MM.1S (cell line): ENCODE measurements at regions not wholly inside any gene's neighbourhood (a gene's known extent, or its start where the extent isn't known, plus 50 kb on each side); places are given as distances from the start of the nearest gene placed in this dataset.

ENCODE experiments used
- DNase-seq: peaks from one replicate; pipeline ENCODE4 v3.0.0-alpha.2; 2015
- H2AFZ ChIP-seq: fragments of 300-600 bp; sonication (generic); 2 replicates; pipeline ENCODE4 v1.6.0; 2016; ENCODE audit warnings: antibody characterized with exemption, low read length
- H3F3A ChIP-seq: fragments of 300-600 bp; sonication (generic); 2 replicates; pipeline ENCODE4 v1.6.1; 2016; ENCODE audit warnings: mild to moderate bottlenecking, antibody characterized with exemption, low read length, moderate library complexity, mixed read lengths; ENCODE audit not compliant: insufficient read depth
- H3K27ac ChIP-seq: fragments of 300-600 bp; sonication (generic); 2 replicates; pipeline ENCODE4 v1.5.1; 2016; ENCODE audit warnings: mild to moderate bottlenecking, low read length
- H3K27me3 ChIP-seq: fragments of 300-600 bp; sonication (generic); replicated peaks from 2 replicates; pipeline ENCODE4 v1.6.0; 2016; ENCODE audit warnings: low read length; ENCODE audit not compliant: insufficient read depth
- H3K36me3 ChIP-seq: fragments of 300-600 bp; sonication (generic); replicated peaks from 2 replicates; pipeline ENCODE4 v1.6.1; 2016; ENCODE audit warnings: mild to moderate bottlenecking, low read length, mixed read lengths; ENCODE audit not compliant: insufficient read depth
- H3K4me1 ChIP-seq: fragments of 300-600 bp; sonication (generic); 2 replicates; pipeline ENCODE4 v1.6.1; 2016; ENCODE audit warnings: low read length, mixed read lengths
- H3K4me2 ChIP-seq: fragments of 300-600 bp; sonication (generic); 2 replicates; pipeline ENCODE4 v1.6.0; 2016; ENCODE audit warnings: low read depth, low read length
- H3K4me3 ChIP-seq: fragments of 300-600 bp; sonication (generic); 2 replicates; pipeline ENCODE4 v1.5.1; 2016; ENCODE audit warnings: low read length, mixed read lengths
- H3K79me2 ChIP-seq: fragments of 300-600 bp; sonication (generic); 2 replicates; pipeline ENCODE4 v1.6.1; 2016; ENCODE audit warnings: mixed run types, low read length, mixed read lengths
- H3K9ac ChIP-seq: fragments of 300-600 bp; sonication (generic); 2 replicates; pipeline ENCODE4 v1.6.1; 2016; ENCODE audit warnings: low read length, mixed read lengths
- H3K9me2 ChIP-seq: fragments of 300-600 bp; sonication (generic); replicated peaks from 2 replicates; pipeline ENCODE4 v1.6.1; 2016; ENCODE audit warnings: mild to moderate bottlenecking, low read length, mixed read lengths; ENCODE audit not compliant: insufficient read depth
- H3K9me3 ChIP-seq: fragments of 300-600 bp; sonication (generic); replicated peaks from 2 replicates; pipeline ENCODE4 v1.6.1; 2016; ENCODE audit warnings: mild to moderate bottlenecking, low read length, mixed read lengths; ENCODE audit not compliant: insufficient read depth
- H4K20me1 ChIP-seq: fragments of 300-600 bp; sonication (generic); 2 replicates; pipeline ENCODE4 v1.6.1; 2016; ENCODE audit warnings: mild to moderate bottlenecking, low read length, moderate library complexity, mixed read lengths; ENCODE audit not compliant: insufficient read depth
- EZH2 ChIP-seq: fragments of 300-600 bp; sonication (generic); optimal IDR thresholded peaks from 2 replicates; pipeline ENCODE3; 2017; ENCODE audit warnings: low read depth, mild to moderate bottlenecking, antibody characterized with exemption, low read length, mixed read lengths
- EZH2phosphoT487 ChIP-seq: fragments of 300-600 bp; sonication (generic); IDR thresholded peaks from 2 replicates; pipeline ENCODE4 v1.6.1; 2018; ENCODE audit warnings: antibody characterized with exemption, low read length
- TF ChIP-seq, protein P1 (sequence below): fragments of 300-600 bp; sonication (generic); IDR thresholded peaks from 2 replicates; pipeline ENCODE4 v1.5.1; 2016; ENCODE audit warnings: antibody characterized with exemption, low read length, mixed read lengths

DNA sequence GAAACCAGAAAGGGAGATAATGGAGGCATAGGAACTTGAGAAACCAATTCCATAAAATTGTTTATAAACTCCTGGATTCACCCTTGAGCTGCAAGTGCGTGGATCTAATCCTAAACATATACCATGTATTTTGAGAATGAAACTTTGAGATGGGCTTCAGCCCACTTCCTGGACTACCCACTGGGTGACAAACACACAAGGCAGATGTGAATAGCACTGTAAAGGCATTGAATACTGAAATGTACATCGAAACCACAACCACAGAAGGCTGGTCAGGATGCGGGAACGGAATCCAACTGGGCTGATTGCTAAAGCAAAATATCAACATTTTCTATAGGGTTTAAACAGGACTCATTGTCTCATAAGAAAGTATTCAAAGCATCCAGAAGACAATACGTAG is 228.5 kb upstream of the ZEB2 start:
- no peaks in the 10 kb centered on the region for H3K9me2 ChIP-seq

DNA sequence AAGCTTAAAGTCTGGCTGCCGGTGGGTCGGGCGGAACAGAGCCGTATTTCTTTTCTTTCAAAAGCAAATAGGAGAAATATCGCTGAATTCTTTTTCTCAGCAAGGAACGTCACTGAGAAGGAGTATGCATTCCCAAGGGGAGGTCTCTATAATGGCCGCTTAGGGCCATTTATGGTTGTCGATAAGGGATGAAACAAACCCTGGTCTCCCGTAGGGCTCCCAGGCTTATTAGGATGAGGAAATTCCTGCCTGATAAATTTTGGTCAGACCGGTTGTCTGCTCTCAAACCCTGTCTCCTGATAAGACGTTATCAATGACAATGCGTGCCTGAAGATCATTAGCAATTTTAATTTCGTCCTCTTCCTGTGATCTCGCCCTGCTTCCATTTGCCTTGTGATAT is 227.7 kb upstream of the ZEB2 start:
- Histone ChIP-seq H3K9me2 (no peaks in the 10 kb centered on the region), H4K20me1 (no peaks in the 10 kb centered on the region), H2AFZ (no peak overlapping the region), H3K27me3 (no peaks in the 10 kb centered on the region), H3K36me3 (no peaks in the 10 kb centered on the region), H3K79me2 (no peaks in the 10 kb centered on the region), H3F3A (no peaks in the 10 kb centered on the region), H3K4me1 (no peaks in the 10 kb centered on the region), H3K9ac (no peak overlapping the region), H3K9me3 (no peaks in the 10 kb centered on the region), H3K4me2 (no peak overlapping the region), H3K4me3 (no peak overlapping the region), H3K27ac (no peak overlapping the region)
- no peak for DNase-seq
- TF ChIP-seq, protein P1, sequence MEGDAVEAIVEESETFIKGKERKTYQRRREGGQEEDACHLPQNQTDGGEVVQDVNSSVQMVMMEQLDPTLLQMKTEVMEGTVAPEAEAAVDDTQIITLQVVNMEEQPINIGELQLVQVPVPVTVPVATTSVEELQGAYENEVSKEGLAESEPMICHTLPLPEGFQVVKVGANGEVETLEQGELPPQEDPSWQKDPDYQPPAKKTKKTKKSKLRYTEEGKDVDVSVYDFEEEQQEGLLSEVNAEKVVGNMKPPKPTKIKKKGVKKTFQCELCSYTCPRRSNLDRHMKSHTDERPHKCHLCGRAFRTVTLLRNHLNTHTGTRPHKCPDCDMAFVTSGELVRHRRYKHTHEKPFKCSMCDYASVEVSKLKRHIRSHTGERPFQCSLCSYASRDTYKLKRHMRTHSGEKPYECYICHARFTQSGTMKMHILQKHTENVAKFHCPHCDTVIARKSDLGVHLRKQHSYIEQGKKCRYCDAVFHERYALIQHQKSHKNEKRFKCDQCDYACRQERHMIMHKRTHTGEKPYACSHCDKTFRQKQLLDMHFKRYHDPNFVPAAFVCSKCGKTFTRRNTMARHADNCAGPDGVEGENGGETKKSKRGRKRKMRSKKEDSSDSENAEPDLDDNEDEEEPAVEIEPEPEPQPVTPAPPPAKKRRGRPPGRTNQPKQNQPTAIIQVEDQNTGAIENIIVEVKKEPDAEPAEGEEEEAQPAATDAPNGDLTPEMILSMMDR: no peak
- TF ChIP-seq EZH2phosphoT487 (no peak), EZH2 (no peak)

More for the DNA sequence above, 228.5 kb upstream of the ZEB2 start:
- H3K27me3 ChIP-seq: no peaks in the 10 kb centered on the region
- H3K9ac ChIP-seq: no peak overlapping the region
- H4K20me1 ChIP-seq: no peaks in the 10 kb centered on the region
- no peaks in the 10 kb centered on the region for H3K36me3 ChIP-seq
- no peaks in the 10 kb centered on the region for H3K9me3 ChIP-seq
- no peaks in the 10 kb centered on the region for H3F3A ChIP-seq
- no peak overlapping the region for H3K27ac ChIP-seq
- no peak overlapping the region for H2AFZ ChIP-seq
- no peak overlapping the region for H3K4me2 ChIP-seq
- H3K4me1 ChIP-seq: no peaks in the 10 kb centered on the region
- no peak overlapping the region for H3K4me3 ChIP-seq
- TF ChIP-seq EZH2 (no peak), EZH2phosphoT487 (no peak)
- TF ChIP-seq, protein P1: no peak
- DNase-seq: no peak
- H3K79me2 ChIP-seq: no peaks in the 10 kb centered on the region

DNA sequence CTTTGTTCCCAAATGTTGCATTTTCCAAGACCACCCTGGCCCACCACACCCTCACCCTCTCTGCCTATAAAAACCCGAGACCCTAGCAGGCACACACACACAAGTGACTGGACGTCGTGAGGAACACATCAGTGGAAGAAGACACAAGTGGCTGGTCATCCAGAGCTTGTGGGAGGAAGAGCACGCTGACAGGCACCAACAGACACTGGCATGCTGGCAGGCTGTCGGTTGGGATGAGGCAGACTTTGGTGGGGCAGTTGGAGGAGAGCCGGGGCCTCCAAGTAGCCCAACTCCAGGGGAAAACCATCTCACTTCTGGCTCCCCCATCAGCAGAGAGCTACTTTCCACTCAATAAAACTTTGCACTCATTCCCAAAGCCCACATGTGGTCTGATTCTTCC is 225.5 kb upstream of the ZEB2 start:
- DNase-seq: no peak
- Histone ChIP-seq H3K27me3 (no peaks in the 10 kb centered on the region), H3K79me2 (no peaks in the 10 kb centered on the region), H2AFZ (no peak overlapping the region), H3K36me3 (no peaks in the 10 kb centered on the region), H3K27ac (no peak overlapping the region), H3F3A (no peaks in the 10 kb centered on the region), H3K9me3 (no peaks in the 10 kb centered on the region), H3K9me2 (no peaks in the 10 kb centered on the region), H3K4me2 (no peak overlapping the region), H3K9ac (no peak overlapping the region), H4K20me1 (no peaks in the 10 kb centered on the region), H3K4me1 (no peaks in the 10 kb centered on the region), H3K4me3 (no peak overlapping the region)
- TF ChIP-seq EZH2: no peak
- TF ChIP-seq EZH2phosphoT487: no peak
- TF ChIP-seq, protein P1: no peak
